ENCODE measurements at regions not wholly inside any gene's neighbourhood (a gene's known extent, or its start where the extent isn't known, plus 50 kb on each side); places are given as distances from the start of the nearest gene placed in this dataset.

DNA sequence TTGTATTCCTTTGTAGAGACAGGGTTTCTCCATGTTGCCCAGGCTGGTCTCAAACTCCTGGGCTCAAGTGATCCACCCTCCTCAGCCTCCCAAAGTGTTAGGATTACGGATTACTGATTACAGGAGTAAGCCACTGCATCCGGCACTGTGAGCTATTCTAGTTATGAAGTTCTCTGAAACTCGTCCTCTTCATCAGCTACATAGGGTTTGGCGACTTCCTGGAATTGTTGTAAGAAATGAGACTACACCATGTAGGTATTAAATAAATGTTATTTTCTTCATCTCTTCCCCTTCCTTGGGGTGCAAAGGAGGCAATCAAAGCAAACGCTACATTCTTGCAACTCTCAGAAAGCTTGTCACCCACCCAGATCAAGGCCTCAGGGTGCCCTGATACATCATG lies 131.2 kb upstream of the TIAM1 start:
- intact Hi-C loops (cut with DNase I): no loop called here
- TF ChIP-seq, protein P1, sequence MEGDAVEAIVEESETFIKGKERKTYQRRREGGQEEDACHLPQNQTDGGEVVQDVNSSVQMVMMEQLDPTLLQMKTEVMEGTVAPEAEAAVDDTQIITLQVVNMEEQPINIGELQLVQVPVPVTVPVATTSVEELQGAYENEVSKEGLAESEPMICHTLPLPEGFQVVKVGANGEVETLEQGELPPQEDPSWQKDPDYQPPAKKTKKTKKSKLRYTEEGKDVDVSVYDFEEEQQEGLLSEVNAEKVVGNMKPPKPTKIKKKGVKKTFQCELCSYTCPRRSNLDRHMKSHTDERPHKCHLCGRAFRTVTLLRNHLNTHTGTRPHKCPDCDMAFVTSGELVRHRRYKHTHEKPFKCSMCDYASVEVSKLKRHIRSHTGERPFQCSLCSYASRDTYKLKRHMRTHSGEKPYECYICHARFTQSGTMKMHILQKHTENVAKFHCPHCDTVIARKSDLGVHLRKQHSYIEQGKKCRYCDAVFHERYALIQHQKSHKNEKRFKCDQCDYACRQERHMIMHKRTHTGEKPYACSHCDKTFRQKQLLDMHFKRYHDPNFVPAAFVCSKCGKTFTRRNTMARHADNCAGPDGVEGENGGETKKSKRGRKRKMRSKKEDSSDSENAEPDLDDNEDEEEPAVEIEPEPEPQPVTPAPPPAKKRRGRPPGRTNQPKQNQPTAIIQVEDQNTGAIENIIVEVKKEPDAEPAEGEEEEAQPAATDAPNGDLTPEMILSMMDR (IDR thresholded peaks at IDR 0.05): no peak
- Histone ChIP-seq H3K4me3 (no peak overlapping the region), H3K27me3 (ENCODE audit: low read depth) (no peaks in the 10 kb centered on the region), H3K36me3 (no peaks in the 10 kb centered on the region), H3K9me3 (no peaks in the 10 kb centered on the region), H3K4me1 (no peaks in the 10 kb centered on the region), H3K27ac (no peak overlapping the region)
- no peak for ATAC-seq
- no peak for DNase-seq

DNA sequence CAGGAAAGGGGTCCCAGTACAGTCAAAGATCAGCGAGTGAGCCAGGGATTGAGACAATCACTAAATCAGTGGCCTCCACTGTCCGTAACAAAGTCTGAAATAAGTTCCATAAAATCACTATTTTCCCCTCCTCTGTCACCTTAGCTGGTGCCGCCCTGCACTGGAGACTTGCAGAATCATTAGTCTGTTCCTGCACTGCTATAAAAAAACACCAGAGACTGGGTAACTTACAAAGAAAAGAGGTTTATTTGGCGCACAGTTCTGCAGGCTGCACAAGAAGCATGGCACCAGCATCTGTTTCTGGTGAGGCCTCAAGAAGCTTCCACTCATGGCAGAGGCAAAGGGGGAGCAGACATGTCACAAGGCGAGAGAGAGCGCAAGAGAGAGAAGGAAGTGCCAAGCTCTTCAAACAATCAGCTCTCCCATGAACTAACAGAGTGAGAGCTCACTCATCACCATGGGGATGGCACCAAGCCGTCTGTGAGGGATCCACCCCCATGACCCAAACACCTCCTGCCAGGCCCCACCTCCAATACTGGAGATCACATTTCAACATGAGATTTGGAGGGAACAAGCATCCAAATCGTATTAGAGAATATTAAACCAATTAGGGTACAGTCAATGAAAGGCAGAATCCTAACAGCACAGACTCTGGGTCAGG lies 129.8 kb upstream of the TIAM1 start:
- ATAC-seq (no peak), DNase-seq (no peak)
- no peak overlapping the region for H3K27ac ChIP-seq
- intact Hi-C loops (cut with DNase I): no loop called here
- H3K9me3 ChIP-seq: no peaks in the 10 kb centered on the region
- no peak overlapping the region for H3K4me3 ChIP-seq
- no peaks in the 10 kb centered on the region for H3K36me3 ChIP-seq
- H3K4me1 ChIP-seq: no peaks in the 10 kb centered on the region
- TF ChIP-seq, protein P1 (IDR thresholded peaks at IDR 0.05): no peak
- H3K27me3 ChIP-seq (ENCODE audit: low read depth): no peaks in the 10 kb centered on the region

DNA sequence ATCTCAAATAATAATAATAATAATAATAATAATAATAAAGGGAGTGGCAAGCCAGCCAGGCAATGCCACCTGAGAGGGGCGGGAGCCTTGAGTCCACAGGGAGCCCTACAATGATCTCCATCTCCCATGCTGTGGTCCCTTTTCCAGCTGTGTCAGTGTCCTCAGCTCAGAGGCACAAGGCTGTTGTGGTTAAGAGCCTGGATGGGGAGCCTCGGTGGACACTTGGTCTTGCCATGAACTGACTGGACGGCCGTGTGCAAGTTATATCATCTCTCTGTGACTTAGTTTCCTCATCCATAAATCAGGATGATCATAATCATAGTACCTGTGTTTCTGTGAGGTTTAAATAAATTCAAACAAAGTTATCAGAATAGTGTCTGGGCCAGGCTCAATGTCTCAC lies 127.8 kb upstream of the TIAM1 start:
- Histone ChIP-seq H3K9me3 (no peaks in the 10 kb centered on the region), H3K4me3 (no peak overlapping the region), H3K27me3 (ENCODE audit: low read depth) (no peaks in the 10 kb centered on the region), H3K27ac (no peak overlapping the region), H3K4me1 (no peaks in the 10 kb centered on the region), H3K36me3 (no peaks in the 10 kb centered on the region)
- TF ChIP-seq, protein P1 (IDR thresholded peaks at IDR 0.05): no peak
- intact Hi-C loops (cut with DNase I): no loop called here
- DNase-seq (no peak), ATAC-seq (no peak)

DNA sequence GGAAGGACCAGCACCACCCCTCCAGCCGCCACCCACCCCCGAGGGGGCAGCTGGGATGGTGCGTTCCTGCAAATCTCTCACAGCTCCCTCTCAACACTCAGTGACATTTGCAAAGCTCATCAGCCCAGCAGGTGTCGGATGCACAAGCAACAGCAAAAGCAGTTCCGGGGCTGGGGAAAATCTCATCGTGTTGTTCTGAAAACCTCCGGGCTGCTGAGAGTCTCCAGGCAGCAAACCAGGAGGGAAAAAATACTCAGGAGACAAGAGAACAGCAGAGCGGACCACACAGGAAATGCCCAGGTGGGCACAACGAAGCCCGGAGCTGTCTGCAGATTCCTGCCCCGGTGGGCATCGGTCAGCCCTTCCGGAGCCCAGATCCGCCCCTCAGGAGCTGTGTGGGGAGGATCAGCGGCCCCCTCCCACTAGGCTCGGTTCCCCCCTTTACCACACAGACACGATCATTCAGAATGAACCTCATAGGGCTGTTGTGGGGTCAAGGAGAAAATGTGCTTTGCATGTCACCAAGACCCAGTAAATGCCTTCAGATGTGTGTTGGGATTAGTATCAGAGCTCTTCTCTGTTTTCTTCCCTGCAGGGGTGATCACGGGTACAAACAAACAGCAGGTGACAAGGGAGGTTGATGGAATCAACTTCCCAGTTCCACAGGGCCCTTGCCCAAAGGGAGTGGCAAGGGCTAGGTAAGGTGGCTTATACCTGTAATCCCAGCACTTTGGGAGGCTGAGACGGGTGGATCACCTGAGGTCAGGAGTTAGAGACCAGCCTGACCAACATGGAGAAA lies 127.0 kb upstream of the TIAM1 start:
- TF ChIP-seq, protein P1 (IDR thresholded peaks at IDR 0.05): no peak
- intact Hi-C loops (cut with DNase I): no loop called here
- DNase-seq (no peak), ATAC-seq (no peak)
- no peaks in the 10 kb centered on the region for H3K27me3 ChIP-seq (ENCODE audit: low read depth)
- no peak overlapping the region for H3K4me3 ChIP-seq
- no peaks in the 10 kb centered on the region for H3K4me1 ChIP-seq
- no peaks in the 10 kb centered on the region for H3K36me3 ChIP-seq
- no peak overlapping the region for H3K27ac ChIP-seq
- H3K9me3 ChIP-seq: no peaks in the 10 kb centered on the region

DNA sequence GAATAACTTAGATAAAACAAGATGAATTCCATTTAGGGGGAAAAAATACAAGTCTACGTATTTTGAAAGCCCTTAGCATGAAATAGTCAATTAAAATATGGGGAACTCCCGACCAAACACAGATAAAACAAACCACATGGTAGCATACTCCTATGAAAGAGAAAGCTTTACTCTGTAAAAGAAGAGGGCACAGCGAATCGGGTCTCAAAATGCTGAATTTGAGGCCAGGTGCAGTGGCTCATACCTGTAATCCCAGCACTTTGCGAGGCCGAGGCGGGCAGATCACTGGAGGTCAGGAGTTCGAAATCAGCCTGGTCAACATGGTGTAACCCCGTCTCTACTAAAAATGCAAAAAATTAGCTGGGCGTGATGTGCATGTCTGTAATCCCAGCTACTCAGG lies 116.9 kb upstream of the TIAM1 start:
- Histone ChIP-seq H3K36me3 (no peaks in the 10 kb centered on the region), H3K27ac (no peak overlapping the region), H3K27me3 (ENCODE audit: low read depth) (no peaks in the 10 kb centered on the region), H3K4me3 (no peak overlapping the region), H3K4me1 (no peaks in the 10 kb centered on the region), H3K9me3 (no peaks in the 10 kb centered on the region)
- intact Hi-C loops (cut with DNase I): no loop called here
- TF ChIP-seq, protein P1 (IDR thresholded peaks at IDR 0.05): no peak
- ATAC-seq (no peak), DNase-seq (no peak)
